ENCODE measurements at regions not wholly inside any gene's neighbourhood (a gene's known extent, or its start where the extent isn't known, plus 50 kb on each side); places are given as distances from the start of the nearest gene placed in this dataset.

GRCh38 chr15:98280284-98280975, 319.9 kb downstream of the ARRDC4 start:
- DNase-seq (ENCODE audit: low read depth in 1 of 2, low spot score in 1 of 2): no peak
- TF ChIP-seq GABPA (IDR thresholded peaks at IDR 0.05; ENCODE audit: low read depth): no peak
- TF ChIP-seq SPI1 (IDR thresholded peaks at IDR 0.05; ENCODE audit: borderline replicate concordance, low read depth): no peak
- no peak for TF ChIP-seq CTCF (IDR thresholded peaks at IDR 0.05; ENCODE audit: insufficient read depth, low read length)
- no peak for TF ChIP-seq REST (IDR thresholded peaks at IDR 0.05; ENCODE audit: insufficient replicate concordance, low read depth)
- TF ChIP-seq POLR2AphosphoS5 (IDR thresholded peaks at IDR 0.05; ENCODE audit: low read depth): no peak
- Histone ChIP-seq H3K4me3 (replicated peaks; ENCODE audit: insufficient read depth, low read length) (no peak overlapping the region), H3K27ac (replicated peaks) (no peak overlapping the region), H3K27me3 (ENCODE audit: insufficient read depth, poor library complexity, severe bottlenecking) (no peaks in the 10 kb centered on the region)

- Histone ChIP-seq H3K27me3 (ENCODE audit: insufficient read depth, poor library complexity, severe bottlenecking) (no peaks in the 10 kb centered on the region), H3K4me3 (replicated peaks; ENCODE audit: insufficient read depth, low read length) (no peak overlapping the region), H3K27ac (replicated peaks) (no peak overlapping the region)
- TF ChIP-seq SPI1 (IDR thresholded peaks at IDR 0.05; ENCODE audit: borderline replicate concordance, low read depth) (no peak), GABPA (IDR thresholded peaks at IDR 0.05; ENCODE audit: low read depth) (no peak), REST (IDR thresholded peaks at IDR 0.05; ENCODE audit: insufficient replicate concordance, low read depth) (no peak), POLR2AphosphoS5 (IDR thresholded peaks at IDR 0.05; ENCODE audit: low read depth) (no peak), CTCF (IDR thresholded peaks at IDR 0.05; ENCODE audit: insufficient read depth, low read length) (no peak)
- DNase-seq (ENCODE audit: low read depth in 1 of 2, low spot score in 1 of 2): no peak
Measured at GRCh38 chr15:98281130-98281529, 320.6 kb downstream of the ARRDC4 start.

GRCh38 chr15:98282656-98283332, 322.3 kb downstream of the ARRDC4 start:
- no peak for DNase-seq (ENCODE audit: low read depth in 1 of 2, low spot score in 1 of 2)
- Histone ChIP-seq H3K27ac (replicated peaks) (no peak overlapping the region), H3K27me3 (ENCODE audit: insufficient read depth, poor library complexity, severe bottlenecking) (no peaks in the 10 kb centered on the region), H3K4me3 (replicated peaks; ENCODE audit: insufficient read depth, low read length) (no peak overlapping the region)
- TF ChIP-seq GABPA (IDR thresholded peaks at IDR 0.05; ENCODE audit: low read depth): no peak
- TF ChIP-seq POLR2AphosphoS5 (IDR thresholded peaks at IDR 0.05; ENCODE audit: low read depth): no peak
- no peak for TF ChIP-seq SPI1 (IDR thresholded peaks at IDR 0.05; ENCODE audit: borderline replicate concordance, low read depth)
- TF ChIP-seq CTCF (IDR thresholded peaks at IDR 0.05; ENCODE audit: insufficient read depth, low read length): no peak
- TF ChIP-seq REST (IDR thresholded peaks at IDR 0.05; ENCODE audit: insufficient replicate concordance, low read depth): no peak
